CD4-positive, alpha-beta T cell treated with Interleukin-21 for 1 hour (primary cell): ENCODE measurements at regions not wholly inside any gene's neighbourhood (a gene's known extent, or its start where the extent isn't known, plus 50 kb on each side); places are given as distances from the start of the nearest gene placed in this dataset.

Experiments
- DNase-seq: peaks from one replicate; pipeline ENCODE4 v3.0.0-alpha.2; 2020

DNA sequence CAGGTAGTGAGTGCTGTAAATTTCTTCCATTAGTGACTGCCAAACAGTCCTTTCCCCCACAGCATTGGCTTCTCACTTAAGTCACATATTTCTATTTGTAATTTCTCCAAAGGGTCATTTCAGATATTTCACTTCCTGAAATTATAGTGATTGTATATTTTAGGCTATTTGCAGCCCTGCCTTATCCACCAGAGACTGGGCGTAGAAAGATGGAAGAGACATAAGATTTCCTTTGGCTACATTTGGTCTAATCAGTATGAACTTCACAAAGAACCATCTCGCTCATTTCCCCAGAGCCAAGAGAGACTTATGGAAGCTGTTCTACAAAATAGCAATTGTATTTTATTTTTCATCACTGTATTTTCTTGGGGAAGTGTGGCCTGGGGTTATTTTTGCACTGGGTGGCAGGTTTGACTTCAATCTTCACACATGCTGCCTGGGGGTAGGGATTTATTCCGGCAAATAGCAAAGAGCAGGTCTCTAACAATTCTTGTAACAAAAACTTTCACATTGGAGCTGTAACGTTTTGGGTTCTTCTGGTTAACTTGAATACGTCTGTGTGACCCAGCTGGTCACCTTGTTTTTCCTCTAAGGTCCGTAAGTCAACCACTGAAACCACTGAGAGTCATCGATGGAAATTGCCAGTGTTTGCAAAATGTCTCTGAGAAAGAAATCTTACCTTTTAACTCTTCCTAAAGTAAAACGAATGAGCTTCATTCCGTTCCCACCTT, 170.6 kb upstream of the SERPINE2 start:
- no peak for DNase-seq

DNA sequence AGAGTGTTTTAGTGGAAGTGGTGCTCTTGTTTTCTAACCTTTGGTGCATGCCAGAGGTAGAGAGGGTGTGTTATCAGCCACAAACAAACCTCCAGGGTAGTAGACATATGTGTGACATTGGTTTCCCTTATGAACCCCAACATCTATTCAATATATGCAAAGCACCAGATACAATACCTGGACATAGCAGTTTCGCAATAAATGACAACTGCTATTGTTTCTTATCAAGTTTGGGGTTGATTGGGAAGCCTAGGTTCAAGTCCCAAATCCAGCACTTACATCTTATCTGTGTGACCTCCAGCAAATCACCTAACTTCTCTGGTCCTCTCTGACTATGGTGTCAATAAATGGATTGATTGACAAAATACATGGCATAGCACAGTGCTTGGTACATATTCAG, 169.4 kb upstream of the SERPINE2 start:
- DNase-seq, result no peak

DNA sequence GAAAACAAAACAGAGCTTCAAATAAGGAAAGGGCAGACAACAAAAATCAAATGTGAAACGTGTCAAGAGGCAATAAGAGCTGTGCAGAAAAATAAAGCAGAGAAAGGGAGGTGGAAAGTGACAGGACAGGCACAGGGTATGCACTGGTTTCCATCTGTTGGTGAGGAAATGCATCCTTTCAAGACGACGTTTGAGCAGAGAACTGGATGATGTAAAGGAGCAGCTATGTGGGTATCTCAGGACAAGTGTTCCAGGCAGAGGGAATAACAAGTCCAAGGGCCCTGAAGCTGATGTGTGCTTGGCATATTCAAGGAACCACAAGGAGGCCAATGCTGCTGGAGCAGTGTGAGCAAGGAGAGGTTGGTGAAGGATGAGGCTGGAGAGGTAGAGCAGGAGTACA, 168.9 kb upstream of the SERPINE2 start:
- DNase-seq, result no peak

DNA sequence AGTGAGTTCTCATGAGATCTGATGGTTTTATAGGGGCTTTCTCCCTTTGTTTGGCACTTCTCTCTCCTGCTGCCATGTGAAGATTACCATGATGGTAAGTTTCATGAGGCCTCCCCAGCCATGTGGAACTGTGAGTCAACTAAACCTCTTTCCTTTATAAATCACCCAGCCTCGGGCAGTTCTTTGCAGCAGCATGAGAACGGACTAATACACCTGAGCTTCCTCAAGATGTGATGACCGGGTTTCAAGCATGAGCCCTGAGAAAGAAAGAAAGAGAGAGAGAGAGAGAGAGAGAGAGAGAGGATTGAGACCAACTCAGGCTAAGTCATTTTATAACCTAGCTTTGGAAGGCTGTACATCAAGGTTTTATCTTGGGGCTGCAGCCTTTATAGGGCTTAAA, 167.7 kb upstream of the SERPINE2 start:
- no peak for DNase-seq

DNA sequence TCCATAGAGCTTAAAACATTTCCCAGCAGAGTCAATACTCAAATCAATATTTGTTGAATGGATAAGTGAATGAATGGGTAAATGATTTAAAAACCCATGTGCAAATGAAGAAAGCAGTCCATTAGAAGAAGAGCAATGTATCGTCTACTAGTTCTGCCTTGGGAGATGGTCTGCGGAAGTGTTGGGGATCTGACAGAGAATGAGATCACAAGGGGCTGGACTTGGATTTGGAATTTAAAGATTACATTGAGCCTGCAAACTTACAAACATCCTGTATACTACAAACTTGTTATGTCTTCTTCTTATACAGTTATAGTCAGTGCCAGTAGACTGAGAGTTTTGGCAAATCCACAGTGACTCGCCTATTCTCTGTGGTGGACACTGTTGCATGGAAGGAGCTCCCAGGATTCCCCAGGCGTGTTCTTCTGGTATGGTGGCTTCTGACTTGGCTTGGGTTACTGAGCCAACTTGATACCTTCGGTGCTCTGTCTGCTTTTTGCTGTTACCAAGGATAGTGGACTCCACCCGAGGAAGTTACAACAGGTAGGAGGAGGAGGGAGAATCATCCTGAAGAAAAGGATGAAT, 163.3 kb upstream of the SERPINE2 start:
- DNase-seq, result no peak

DNA sequence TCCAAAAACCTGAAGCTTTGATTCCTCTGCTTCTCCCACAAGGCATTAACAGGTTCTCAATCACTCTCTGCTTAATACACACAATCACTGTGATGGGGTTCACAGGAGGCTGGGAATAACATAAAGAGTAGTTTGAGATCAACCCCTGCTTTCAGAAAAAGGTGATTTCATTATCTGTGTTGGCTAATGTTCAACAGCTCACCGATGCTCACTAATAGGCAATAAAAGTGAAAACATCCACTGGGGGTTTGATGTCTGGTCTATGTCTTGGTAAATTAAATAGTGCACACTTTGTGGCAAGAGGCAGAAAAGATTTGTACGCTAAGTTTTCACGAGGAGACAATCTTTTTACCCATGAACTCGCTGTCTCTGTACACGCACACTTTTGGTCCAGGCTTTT, 159.3 kb upstream of the SERPINE2 start:
- DNase-seq, result no peak

DNA sequence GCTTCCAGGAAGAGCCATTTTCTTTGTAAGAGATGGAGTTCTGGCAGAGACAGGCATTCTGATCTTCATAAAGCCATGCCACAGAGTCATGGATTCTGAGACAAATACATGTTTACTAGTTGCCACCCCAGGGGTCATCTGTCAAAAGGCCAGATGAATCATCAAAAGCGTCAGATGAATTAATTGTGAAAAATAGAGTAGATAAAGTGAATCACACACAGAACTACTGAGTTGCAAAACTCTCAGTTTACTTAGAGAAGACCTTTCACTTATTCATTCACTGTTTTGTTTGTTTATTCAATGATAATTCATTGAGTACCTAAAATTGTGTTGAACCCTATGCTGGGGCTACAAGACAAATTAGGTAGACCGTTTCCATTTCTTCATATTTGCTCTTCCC, 157.7 kb upstream of the SERPINE2 start:
- DNase-seq, result no peak

DNA sequence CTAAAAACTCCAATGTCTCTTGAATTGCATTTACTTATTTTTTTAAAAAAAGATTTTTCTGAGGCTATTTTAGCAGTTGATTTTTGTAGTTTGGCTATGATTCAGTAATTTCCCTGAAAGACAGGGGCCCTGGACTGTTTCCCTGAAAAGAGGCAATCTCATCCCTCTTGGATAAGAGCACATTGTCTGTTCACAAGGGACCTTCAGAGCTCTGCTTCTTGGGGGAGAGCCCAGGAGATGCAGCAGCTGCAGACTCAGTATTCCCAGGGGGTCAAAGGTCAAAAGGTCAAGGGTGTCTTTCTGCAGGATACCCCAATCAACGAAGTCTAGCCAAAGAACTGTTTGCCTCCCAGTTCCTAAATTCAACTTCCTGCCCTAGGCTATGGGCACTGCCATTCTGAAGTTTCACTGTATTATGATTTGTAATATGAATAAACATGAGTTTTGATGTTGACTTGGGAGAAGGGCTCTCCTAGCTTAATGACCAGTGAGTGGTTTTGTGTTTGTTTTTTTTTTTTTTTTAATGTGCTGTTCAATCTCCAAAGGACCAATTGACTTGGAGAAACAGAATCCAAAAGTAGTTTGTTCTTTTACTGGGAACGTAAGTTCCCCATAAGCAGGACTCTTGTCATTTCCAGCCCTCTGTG, 157.0 kb upstream of the SERPINE2 start:
- no peak for DNase-seq

DNA sequence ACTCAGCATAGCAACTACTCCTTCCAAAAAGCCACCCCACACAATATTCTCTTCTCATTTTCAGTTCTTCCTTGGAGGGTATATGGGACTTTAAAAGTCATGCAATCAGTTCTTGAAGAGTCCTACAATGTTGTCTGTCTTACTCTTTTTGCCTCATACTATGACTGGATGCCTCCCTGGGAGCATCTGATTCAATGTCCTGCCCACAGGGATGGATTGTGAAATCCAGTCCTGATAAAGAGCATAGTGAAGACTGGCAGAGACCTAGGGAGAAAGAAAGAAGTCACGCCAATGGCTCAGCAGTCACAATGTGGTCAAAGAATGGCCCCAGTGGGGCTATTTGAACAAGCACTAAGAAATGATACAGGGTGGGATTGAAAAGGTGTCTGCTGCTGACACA, 155.1 kb upstream of the SERPINE2 start:
- DNase-seq, result no peak

DNA sequence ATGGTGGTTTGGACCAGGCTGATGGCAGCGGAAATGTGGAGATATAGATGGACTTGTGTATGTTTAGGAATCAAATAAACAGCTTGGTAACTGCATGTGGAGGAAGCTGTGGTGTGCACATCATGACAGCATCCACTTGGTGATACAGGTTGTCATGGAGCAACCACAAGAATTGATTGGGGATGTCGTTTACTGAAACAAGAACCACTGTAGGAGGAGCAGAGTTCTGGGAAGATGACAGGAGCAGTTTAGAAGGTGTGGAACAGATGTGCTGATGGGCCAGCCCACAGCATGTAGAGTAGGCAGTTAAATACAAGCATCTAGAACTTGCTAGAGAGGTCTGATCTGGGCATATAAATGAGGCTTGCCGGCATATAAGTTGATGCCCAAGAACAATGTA, 152.4 kb upstream of the SERPINE2 start:
- DNase-seq, result no peak

DNA sequence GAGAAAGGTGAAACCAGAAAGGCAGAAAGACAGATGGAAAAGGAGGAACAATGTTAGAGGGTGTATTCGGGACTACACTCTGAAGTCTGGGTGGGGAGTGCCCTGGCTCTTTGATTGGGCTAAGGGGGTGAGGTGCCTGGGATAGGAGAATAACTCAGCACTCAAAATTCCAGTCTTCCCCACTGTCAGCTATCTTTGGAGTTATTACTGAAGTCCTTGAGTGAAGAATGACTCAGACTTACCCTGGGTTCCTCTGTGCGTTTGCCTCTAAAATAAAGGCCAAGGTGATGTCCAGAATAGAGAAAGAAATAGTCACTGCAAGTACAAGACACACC, 151.8 kb upstream of the SERPINE2 start:
- no peak for DNase-seq

DNA sequence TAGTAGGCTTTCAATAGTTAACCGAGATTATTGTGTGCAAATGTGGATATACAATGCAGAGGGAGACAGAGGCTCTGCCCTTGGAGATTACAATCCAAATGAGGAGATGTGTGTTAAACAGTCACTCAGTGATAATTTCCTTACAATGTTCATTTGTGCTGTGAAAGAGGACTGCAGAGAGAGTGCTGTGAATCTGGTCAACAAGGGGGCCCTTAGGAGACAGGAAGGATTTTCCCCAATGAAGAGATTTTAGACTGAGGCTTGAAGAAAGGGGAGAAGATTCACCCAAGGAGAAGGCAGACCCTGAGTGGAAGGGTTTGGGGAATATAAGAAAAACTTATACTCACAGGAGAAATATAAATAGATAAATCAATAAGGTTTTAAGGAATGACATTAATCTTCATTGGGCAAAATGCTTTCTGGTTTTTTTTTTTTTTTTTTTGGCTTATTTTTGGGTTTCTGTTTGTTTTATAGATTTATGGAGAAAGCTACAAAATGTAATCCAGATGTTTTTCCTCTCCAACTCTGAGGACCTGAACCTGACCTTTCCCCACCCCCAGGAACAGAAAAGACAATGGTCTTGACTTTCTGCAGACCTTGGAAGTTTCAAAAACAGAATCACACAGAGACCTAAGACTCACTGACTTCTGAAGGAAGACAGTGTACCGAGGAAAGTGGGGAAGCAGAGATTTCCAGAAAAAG, 151.3 kb upstream of the SERPINE2 start:
- DNase-seq, result no peak

DNA sequence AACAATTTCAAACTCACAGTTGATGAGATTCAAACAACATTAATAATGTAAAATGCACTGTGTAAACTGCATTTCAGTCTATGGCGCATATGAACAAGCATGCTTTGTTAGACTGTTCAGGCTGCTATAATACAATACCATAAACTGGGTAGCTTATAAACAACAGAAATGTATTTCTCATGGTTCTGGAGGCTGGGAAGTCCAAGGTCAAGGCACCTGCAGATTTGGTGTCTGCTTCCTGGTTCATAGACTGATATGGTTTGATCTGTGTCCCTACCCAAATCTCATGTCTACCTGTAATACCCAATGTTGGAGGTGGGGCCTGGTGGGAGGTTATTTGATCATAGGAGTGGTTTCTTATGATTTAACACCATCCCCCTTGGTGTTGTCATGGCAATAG, 148.1 kb upstream of the SERPINE2 start:
- no peak for DNase-seq

DNA sequence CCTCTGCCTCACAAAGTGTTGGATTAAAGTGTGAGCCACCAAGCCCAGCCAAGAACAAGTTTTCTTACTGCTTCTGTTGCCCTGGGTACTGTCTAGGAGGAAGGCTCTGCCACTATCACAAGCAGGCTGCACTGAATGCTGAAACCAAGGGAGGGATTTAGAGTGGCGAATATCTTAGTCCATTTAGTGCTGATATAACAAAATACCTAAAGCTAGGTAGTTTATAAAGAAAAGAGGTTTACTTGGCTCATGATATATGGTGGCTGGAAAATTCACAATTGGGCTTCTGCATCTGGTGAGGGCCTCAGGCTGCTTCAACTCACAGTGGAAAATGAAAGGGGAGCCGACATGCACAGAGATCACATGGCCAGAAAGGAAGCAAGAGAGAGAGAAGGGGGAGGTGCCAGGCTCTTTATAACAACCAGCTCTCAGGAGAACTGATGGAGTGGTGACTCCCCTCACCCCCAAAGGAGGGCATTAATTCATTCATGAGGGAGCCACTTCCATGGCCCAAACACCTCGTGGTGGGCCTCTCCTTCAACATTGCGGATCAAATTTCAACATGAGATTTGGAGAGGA, 146.0 kb upstream of the SERPINE2 start:
- DNase-seq, result no peak

DNA sequence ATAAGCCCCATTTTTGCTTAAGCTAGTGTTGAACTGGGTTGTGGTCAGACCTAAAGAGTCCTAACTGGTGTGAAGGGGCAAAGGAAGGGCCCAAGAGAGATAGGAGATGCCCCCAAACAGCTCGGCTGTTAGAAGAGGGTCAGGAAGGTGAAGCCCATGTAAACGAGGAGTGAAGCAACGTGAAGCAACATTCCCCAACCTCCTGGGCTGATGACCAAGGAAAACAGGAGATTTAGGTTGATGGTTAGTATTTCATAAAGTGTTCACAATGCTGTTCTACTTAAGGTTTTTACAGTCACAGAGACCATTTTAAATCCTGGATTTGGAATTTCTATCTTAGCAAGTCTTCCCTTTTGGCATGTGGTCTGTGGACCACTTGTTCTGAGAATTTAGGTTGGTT, 144.0 kb upstream of the SERPINE2 start:
- no peak for DNase-seq

DNA sequence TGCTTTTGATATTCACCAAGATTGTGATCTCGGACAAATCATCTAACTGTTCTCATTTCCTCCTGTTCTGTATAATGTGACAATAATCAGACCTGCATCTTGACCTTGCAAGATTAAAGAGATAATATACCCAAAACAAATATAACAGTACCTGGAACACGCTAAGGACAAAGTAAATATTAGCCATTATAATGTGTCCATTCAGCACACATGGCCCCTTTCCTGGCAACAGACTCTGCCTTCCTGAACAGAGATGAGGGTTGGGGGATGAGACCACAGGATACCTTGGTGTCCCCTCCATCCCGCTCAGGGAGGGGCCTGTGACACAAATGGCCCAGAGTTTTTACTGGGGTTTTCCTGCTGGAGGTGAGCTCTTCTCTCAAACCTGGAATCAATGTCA, 143.4 kb upstream of the SERPINE2 start:
- no peak for DNase-seq

DNA sequence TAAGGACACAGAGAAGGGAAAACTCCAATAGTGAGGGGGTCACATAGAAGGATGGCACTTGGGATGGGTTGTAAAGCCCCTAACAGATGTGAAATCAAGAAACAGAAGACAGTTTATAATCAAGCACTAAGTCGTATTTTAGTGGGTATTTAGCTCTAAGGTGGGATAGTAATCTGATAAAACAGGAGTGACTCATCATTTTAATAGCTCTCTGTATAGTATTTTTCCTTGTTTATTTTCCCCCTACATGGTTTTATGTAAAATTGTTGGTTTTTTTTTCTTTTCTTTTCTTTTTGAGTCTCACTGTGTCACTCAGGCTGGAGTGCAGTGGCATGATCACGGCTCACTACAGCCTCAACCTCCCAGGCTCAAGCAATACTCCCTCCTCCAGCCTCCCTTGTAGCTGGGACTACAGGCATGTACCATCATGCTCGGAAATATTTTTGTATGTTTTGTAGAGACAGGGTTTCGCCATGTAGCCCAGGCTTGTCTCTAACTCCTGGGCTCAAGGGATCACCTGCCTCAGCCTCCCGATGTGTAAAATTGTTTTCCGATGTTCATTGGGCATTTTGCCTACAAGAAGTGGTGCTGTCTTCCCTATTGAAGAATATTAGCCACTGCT, 142.6 kb upstream of the SERPINE2 start:
- DNase-seq, result no peak

DNA sequence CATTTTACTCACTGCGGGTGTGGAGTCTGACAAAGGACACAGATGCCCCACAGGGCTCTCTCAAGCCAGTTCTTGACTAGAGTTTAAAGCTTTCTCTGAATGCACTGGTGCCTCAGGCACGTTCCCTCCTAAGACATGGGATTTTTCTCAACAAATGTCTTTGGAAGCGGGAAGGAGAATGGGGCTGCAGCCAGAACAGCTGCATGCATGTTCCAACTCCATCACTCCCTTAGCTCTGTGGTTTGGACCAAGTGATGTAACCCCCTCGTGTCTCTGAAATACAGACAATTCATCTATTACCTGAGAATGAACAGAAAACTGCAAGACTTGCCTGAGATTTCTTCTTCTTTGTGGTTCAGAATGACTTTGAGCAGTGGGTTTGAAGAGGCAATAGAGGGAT, 141.7 kb upstream of the SERPINE2 start:
- no peak for DNase-seq

DNA sequence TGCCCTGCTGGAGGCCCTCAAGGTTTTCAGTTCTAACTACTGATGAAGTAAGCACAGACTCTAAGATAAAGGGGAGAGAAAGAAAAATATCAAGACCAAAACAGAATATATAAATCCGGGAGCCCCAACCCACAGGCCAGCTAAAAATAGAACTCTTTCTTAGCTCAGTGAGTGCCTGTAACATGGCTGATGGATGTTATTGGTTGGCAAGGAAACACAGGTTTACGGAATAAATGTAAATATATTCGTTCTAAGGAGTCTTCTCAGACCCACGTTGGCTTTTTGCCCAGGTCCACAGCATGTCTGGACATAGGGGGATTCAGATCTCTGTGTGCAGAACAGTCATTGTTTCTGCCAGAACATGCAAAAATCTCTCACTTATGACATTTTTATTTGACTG, 139.0 kb upstream of the SERPINE2 start:
- no peak for DNase-seq

DNA sequence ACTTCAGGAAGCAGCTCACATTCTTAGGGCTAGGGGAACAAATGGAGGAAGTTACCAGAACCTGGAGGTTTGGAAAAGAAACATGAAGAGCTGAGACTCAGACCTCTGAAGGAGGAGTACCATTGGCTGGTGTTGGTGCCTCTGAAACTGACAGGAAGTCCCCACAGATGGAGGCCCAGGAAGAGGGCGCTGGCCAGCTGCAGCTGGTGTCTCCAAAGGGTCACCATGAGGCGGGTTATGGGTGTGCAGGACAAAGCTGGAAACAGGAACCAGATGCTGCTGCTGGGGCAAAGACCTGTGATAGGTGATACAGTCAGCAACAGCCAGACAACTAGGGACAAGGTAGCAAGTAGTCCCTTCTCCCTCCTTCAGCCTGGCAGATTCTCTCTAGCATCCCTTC, 136.5 kb upstream of the SERPINE2 start:
- DNase-seq, result no peak

DNA sequence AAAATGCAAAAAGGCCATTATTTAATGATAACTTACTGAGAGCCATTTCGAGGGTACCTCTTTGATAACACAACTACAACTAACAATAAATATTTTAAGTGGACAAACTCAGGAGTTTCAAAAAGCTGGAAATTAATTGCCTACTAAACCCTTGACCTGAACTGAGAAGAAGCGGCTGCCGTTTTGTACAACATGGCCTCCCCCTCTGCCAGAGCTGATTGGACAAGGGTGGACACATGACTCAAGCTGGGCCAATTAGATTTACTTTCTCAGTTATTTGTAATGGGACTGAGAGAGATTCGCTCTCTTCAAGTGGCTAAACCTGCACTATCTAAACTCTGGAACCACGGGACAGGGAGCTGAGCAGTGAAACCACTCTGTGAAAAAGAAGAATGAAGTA, 135.9 kb upstream of the SERPINE2 start:
- DNase-seq, result no peak

DNA sequence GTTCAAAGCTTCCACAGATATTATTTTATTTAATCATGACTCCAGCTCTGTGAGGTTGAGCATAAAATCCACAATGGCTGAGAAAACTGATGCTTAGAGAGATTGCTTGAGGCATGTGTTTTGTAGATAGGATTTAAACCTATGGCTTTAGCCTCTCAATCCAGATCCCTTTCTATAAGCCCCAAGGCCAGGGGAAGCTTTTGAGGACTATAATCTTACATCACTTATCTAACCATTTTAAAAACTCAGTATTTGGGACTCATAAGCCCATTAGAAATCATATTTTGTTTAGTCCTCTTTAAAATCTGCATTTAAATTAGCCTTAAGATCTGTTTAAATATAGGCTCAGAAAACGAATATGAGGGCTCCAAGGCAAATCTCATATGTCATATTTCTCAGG, 135.4 kb upstream of the SERPINE2 start:
- no peak for DNase-seq

DNA sequence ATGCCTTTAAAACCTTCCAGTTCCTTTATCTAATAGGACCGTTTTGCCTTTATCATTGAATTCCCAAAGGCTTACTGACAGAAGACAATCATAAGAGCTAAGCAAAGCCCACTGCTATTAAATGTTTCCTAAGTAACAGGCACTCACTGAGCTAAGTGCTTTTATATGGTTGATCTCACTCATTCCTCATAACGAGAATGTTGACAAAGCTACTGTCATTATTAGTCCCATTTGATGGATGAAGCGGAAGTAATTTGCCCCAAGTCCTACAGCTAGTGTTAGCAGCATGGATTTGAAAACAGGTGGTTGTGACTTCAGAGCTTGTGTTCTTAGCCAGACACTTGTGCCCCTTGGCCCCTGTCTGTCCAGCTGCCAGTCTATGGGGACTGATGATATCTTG, 134.8 kb upstream of the SERPINE2 start:
- no peak for DNase-seq
